ENCODE measurements at regions not wholly inside any gene's neighbourhood (a gene's known extent, or its start where the extent isn't known, plus 50 kb on each side); places are given as distances from the start of the nearest gene placed in this dataset.

- TF ChIP-seq CTCF (IDR thresholded peaks at IDR 0.05) = no peak
- ATAC-seq = no peak
- H3K4me3 ChIP-seq = no peak overlapping the region
Measured at GRCh38 chr16:72482695-72483094, 310.7 kb upstream of the PMFBP1 start.

GRCh38 chr16:72481419-72481818 lies 309.5 kb upstream of the PMFBP1 start:
- ATAC-seq (no peak), DNase-seq (no peak)
- no peak for TF ChIP-seq CTCF (IDR thresholded peaks at IDR 0.05)
- H3K27me3 ChIP-seq = no peaks in the 10 kb centered on the region
- H3K9me3 ChIP-seq = no peaks in the 10 kb centered on the region
- no peak overlapping the region for H3K4me3 ChIP-seq
- intact Hi-C loops (cut with DNase I) = no loop called here
- H3K36me3 ChIP-seq = no peaks in the 10 kb centered on the region
- H3K27ac ChIP-seq = no peak overlapping the region
- no peaks in the 10 kb centered on the region for H3K4me1 ChIP-seq

More at GRCh38 chr16:72482695-72483094, 310.7 kb upstream of the PMFBP1 start:
- H3K9me3 ChIP-seq = no peaks in the 10 kb centered on the region
- no peaks in the 10 kb centered on the region for H3K36me3 ChIP-seq
- no peaks in the 10 kb centered on the region for H3K4me1 ChIP-seq
- intact Hi-C loops (cut with DNase I) = no loop called here
- no peak for DNase-seq
- H3K27ac ChIP-seq = no peak overlapping the region
- no peaks in the 10 kb centered on the region for H3K27me3 ChIP-seq

GRCh38 chr16:72480911-72481310 lies 309.0 kb upstream of the PMFBP1 start:
- intact Hi-C loops (cut with DNase I) = no loop called here
- DNase-seq = no peak
- TF ChIP-seq CTCF (IDR thresholded peaks at IDR 0.05) = no peak
- ATAC-seq = no peak
- Histone ChIP-seq H3K4me1 (no peaks in the 10 kb centered on the region), H3K27me3 (no peaks in the 10 kb centered on the region), H3K9me3 (no peaks in the 10 kb centered on the region), H3K36me3 (no peaks in the 10 kb centered on the region), H3K27ac (no peak overlapping the region), H3K4me3 (no peak overlapping the region)

GRCh38 chr16:72475688-72476087 lies 303.7 kb upstream of the PMFBP1 start:
- DNase-seq = no peak
- no peak for TF ChIP-seq CTCF (IDR thresholded peaks at IDR 0.05)
- ATAC-seq = no peak
- no peaks in the 10 kb centered on the region for H3K27me3 ChIP-seq
- no peak overlapping the region for H3K27ac ChIP-seq
- H3K9me3 ChIP-seq = no peaks in the 10 kb centered on the region
- no peaks in the 10 kb centered on the region for H3K4me1 ChIP-seq
- no peak overlapping the region for H3K4me3 ChIP-seq
- intact Hi-C loops (cut with DNase I) = no loop called here
- H3K36me3 ChIP-seq = no peaks in the 10 kb centered on the region

- no peaks in the 10 kb centered on the region for H3K4me1 ChIP-seq
- H3K27me3 ChIP-seq = no peaks in the 10 kb centered on the region
- H3K27ac ChIP-seq = no peak overlapping the region
- H3K4me3 ChIP-seq = no peak overlapping the region
- TF ChIP-seq CTCF (IDR thresholded peaks at IDR 0.05) = no peak
- H3K9me3 ChIP-seq = no peaks in the 10 kb centered on the region
- intact Hi-C loops (cut with DNase I) = no loop called here
- ATAC-seq (no peak), DNase-seq (no peak)
- H3K36me3 ChIP-seq = no peaks in the 10 kb centered on the region
Measured at GRCh38 chr16:72474501-72475123, 302.7 kb upstream of the PMFBP1 start.

GRCh38 chr16:72473631-72474030 lies 301.7 kb upstream of the PMFBP1 start:
- Histone ChIP-seq H3K9me3 (no peaks in the 10 kb centered on the region), H3K27ac (no peak overlapping the region), H3K4me1 (no peaks in the 10 kb centered on the region), H3K27me3 (no peaks in the 10 kb centered on the region), H3K4me3 (no peak overlapping the region), H3K36me3 (no peaks in the 10 kb centered on the region)
- no peak for ATAC-seq
- no peak for TF ChIP-seq CTCF (IDR thresholded peaks at IDR 0.05)
- no peak for DNase-seq
- intact Hi-C loops (cut with DNase I) = no loop called here
